Liver (tissue), 3 donors: ENCODE measurements at regions not wholly inside any gene's neighbourhood (a gene's known extent, or its start where the extent isn't known, plus 50 kb on each side); places are given as distances from the start of the nearest gene placed in this dataset.

Experiments
- EGR1 ChIP-seq, 2 donors: IDR thresholded peaks; 2 replicates each; pipeline ENCODE4 v1.6.1; 2016 to 2018; ENCODE audit warnings: antibody characterized with exemption in 2 of 2, low read depth in 2 of 2
- TAF1 ChIP-seq: conservative IDR thresholded peaks from 2 replicates; pipeline ENCODE4 v1.6.1; 2016; ENCODE audit warnings: antibody characterized with exemption, mild to moderate bottlenecking
- YY1 ChIP-seq: IDR thresholded peaks from 2 replicates; pipeline ENCODE4 v1.6.1; 2016; ENCODE audit warnings: antibody characterized with exemption, mild to moderate bottlenecking
- TF ChIP-seq, protein P1 (sequence below): fragments of 150-350 bp; IDR thresholded peaks from 2 replicates; pipeline ENCODE4 v1.5.1; 2017; ENCODE audit warnings: improper control_type of control experiment, low read depth, low read length; ENCODE audit not compliant: missing input control
- TF ChIP-seq, protein P2 (sequence below): IDR thresholded peaks from 2 replicates; pipeline ENCODE4 v1.6.1; 2016; ENCODE audit warnings: antibody characterized with exemption
- TF ChIP-seq, protein P3 (sequence below): IDR thresholded peaks from 2 replicates; pipeline ENCODE4 v1.6.1; 2016; ENCODE audit warnings: antibody characterized with exemption
- TF ChIP-seq, protein P4 (sequence below): IDR thresholded peaks from 2 replicates; pipeline ENCODE4 v1.6.1; 2016; ENCODE audit warnings: antibody characterized with exemption
- donor health status: healthy.
- donor health status: healthy.

DNA sequence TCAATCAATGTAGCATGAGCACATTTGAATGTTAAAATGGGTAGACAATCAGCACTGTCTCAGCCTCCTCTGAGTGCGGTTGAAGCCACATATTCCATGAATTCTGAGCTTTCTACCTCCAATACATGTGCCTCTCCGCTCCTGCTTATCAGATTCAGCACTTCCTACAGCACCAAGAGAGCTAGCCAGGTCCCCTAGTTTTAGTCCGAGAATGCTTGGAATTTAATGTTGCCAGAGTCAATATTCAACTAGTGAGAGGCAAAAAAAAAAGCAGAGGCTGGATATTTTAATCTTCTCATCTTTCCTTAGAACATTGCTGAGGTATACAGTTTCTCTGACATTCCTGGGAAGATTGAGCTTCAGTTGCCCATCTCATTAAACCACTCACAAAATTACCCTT lies 1979.1 kb upstream of the CDH9 start:
- no peak for TF ChIP-seq EGR1 (IDR thresholded peaks at IDR 0.05; ENCODE audit: low read depth in 2 of 2)
- TF ChIP-seq, protein P1, sequence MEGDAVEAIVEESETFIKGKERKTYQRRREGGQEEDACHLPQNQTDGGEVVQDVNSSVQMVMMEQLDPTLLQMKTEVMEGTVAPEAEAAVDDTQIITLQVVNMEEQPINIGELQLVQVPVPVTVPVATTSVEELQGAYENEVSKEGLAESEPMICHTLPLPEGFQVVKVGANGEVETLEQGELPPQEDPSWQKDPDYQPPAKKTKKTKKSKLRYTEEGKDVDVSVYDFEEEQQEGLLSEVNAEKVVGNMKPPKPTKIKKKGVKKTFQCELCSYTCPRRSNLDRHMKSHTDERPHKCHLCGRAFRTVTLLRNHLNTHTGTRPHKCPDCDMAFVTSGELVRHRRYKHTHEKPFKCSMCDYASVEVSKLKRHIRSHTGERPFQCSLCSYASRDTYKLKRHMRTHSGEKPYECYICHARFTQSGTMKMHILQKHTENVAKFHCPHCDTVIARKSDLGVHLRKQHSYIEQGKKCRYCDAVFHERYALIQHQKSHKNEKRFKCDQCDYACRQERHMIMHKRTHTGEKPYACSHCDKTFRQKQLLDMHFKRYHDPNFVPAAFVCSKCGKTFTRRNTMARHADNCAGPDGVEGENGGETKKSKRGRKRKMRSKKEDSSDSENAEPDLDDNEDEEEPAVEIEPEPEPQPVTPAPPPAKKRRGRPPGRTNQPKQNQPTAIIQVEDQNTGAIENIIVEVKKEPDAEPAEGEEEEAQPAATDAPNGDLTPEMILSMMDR, result no peak
- TF ChIP-seq, protein P2, sequence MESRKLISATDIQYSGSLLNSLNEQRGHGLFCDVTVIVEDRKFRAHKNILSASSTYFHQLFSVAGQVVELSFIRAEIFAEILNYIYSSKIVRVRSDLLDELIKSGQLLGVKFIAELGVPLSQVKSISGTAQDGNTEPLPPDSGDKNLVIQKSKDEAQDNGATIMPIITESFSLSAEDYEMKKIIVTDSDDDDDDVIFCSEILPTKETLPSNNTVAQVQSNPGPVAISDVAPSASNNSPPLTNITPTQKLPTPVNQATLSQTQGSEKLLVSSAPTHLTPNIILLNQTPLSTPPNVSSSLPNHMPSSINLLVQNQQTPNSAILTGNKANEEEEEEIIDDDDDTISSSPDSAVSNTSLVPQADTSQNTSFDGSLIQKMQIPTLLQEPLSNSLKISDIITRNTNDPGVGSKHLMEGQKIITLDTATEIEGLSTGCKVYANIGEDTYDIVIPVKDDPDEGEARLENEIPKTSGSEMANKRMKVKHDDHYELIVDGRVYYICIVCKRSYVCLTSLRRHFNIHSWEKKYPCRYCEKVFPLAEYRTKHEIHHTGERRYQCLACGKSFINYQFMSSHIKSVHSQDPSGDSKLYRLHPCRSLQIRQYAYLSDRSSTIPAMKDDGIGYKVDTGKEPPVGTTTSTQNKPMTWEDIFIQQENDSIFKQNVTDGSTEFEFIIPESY, result no peak
- TF ChIP-seq YY1, result no peak
- TF ChIP-seq, protein P3, sequence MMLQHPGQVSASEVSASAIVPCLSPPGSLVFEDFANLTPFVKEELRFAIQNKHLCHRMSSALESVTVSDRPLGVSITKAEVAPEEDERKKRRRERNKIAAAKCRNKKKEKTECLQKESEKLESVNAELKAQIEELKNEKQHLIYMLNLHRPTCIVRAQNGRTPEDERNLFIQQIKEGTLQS, result no peak
- TF ChIP-seq, protein P4, sequence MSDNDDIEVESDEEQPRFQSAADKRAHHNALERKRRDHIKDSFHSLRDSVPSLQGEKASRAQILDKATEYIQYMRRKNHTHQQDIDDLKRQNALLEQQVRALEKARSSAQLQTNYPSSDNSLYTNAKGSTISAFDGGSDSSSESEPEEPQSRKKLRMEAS, result no peak
- TF ChIP-seq TAF1, result no peak
